Activated CD4-positive, alpha-beta T cell treated with anti-CD3 and anti-CD28 coated beads, Interleukin-2, amount 50 U/mL, for 4 hours (primary cell): ENCODE measurements at regions not wholly inside any gene's neighbourhood (a gene's known extent, or its start where the extent isn't known, plus 50 kb on each side); places are given as distances from the start of the nearest gene placed in this dataset.
"Not testable (repeated sequence)": the region's sequence is repeated elsewhere in the genome, so short reads cannot be mapped to it uniquely, and the experiment has no call there.

Experiments used
- DNase-seq, 2 experiments: peaks; one replicate each; pipeline ENCODE4 v3.0.0-alpha.2; 2020

GRCh38 chr6:8361259-8361658 lies 74.1 kb downstream of the SLC35B3 start:
- no peak for DNase-seq

GRCh38 chr6:8352966-8353340 lies 82.4 kb downstream of the SLC35B3 start:
- DNase-seq: no peak

GRCh38 chr6:8352335-8352965 lies 82.9 kb downstream of the SLC35B3 start:
- no peak for DNase-seq

- DNase-seq: no peak
Measured at GRCh38 chr6:8343600-8343999, 91.7 kb downstream of the SLC35B3 start.

- DNase-seq: no peak
Measured at GRCh38 chr6:8342241-8342819, 93.0 kb downstream of the SLC35B3 start.

- no peak for DNase-seq
Measured at GRCh38 chr6:8337147-8337546, 98.2 kb downstream of the SLC35B3 start.

GRCh38 chr6:8336406-8337057 lies 98.8 kb downstream of the SLC35B3 start:
- DNase-seq: no peak

GRCh38 chr6:8335896-8336295 lies 99.4 kb downstream of the SLC35B3 start:
- DNase-seq: no peak

GRCh38 chr6:8335381-8335780 lies 100.0 kb downstream of the SLC35B3 start:
- no peak for DNase-seq

GRCh38 chr6:8334113-8334512 lies 101.2 kb downstream of the SLC35B3 start:
- DNase-seq: no peak

- no peak for DNase-seq
Measured at GRCh38 chr6:8329562-8329961, 105.8 kb downstream of the SLC35B3 start.

GRCh38 chr6:8325743-8326142 lies 109.6 kb downstream of the SLC35B3 start:
- DNase-seq: no peak

GRCh38 chr6:8322659-8323058 lies 112.7 kb downstream of the SLC35B3 start:
- no peak for DNase-seq

- DNase-seq: no peak
Measured at GRCh38 chr6:8321671-8322404, 113.5 kb downstream of the SLC35B3 start.

GRCh38 chr6:8315154-8315553 lies 120.2 kb downstream of the SLC35B3 start:
- DNase-seq: no peak

- no peak for DNase-seq
Measured at GRCh38 chr6:8301502-8301901, 133.8 kb downstream of the SLC35B3 start.

GRCh38 chr6:8299034-8299433 lies 136.3 kb downstream of the SLC35B3 start:
- DNase-seq: no peak

- DNase-seq: not testable (repeated sequence)
Measured at GRCh38 chr6:8282946-8283345, 152.4 kb downstream of the SLC35B3 start.

GRCh38 chr6:8282380-8282779 lies 153.0 kb downstream of the SLC35B3 start:
- DNase-seq: no peak

- DNase-seq: no peak
Measured at GRCh38 chr6:8279041-8279805, 156.1 kb downstream of the SLC35B3 start.

- DNase-seq: no peak
Measured at GRCh38 chr6:8278562-8278961, 156.8 kb downstream of the SLC35B3 start.

GRCh38 chr6:8277769-8278168 lies 157.6 kb downstream of the SLC35B3 start:
- no peak for DNase-seq

- DNase-seq: no peak
Measured at GRCh38 chr6:8276148-8276547, 159.2 kb downstream of the SLC35B3 start.
